B cell (primary cell): ENCODE measurements at regions not wholly inside any gene's neighbourhood (a gene's known extent, or its start where the extent isn't known, plus 50 kb on each side); places are given as distances from the start of the nearest gene placed in this dataset.

Source experiments
- ATAC-seq: fragments of 200-7000 bp; cut with Tn5 transposase; one replicate; pipeline ENCODE4 v1.10.0; 2021; ENCODE audit warnings: low read depth, mild to moderate bottlenecking, moderate number of reproducible peaks, moderate library complexity
- CTCF ChIA-PET: fragments of 350-600 bp; sonication (Branson Sonifier 250); formaldehyde crosslinking; loops from one replicate; lab custom pipeline; 2021; ENCODE audit warnings: antibody characterized with exemption, inconsistent platforms; lab: Charles Lee
- POLR2A ChIA-PET: fragments of 350-600 bp; sonication (Branson Sonifier 250); formaldehyde crosslinking; loops from one replicate; lab custom pipeline; 2021; ENCODE audit warnings: antibody characterized with exemption; lab: Charles Lee
- DNase-seq: peaks from one replicate; pipeline ENCODE4 v3.0.0; 2013
- H2AFZ ChIP-seq: 2 replicates; pipeline ENCODE4 v1.6.1; 2012; ENCODE audit warnings: mild to moderate bottlenecking, low read depth, low read length; ENCODE audit not compliant: insufficient read depth, poor library complexity, severe bottlenecking
- H3K27ac ChIP-seq, 2 donors: 1 replicate in 1 of 2; 2 replicates in 1 of 2; pipeline ENCODE4 v1.5.1; 2012 to 2013; ENCODE audit warnings: low read length in 2 of 2, mild to moderate bottlenecking in 2 of 2, moderate library complexity in 1 of 2
- H3K27me3 ChIP-seq, 4 experiments: fragments of 200-600 bp in 1 of 4; sonication (generic) in 1 of 4; replicated peaks in 1 of 4; 1 replicate in 2 of 4; 2 replicates in 2 of 4; pipeline versions ENCODE4 v1.6.1 to v1.7.0; 2013 to 2016; ENCODE audit warnings: low read length in 3 of 4, mild to moderate bottlenecking in 2 of 4, mixed read lengths in 1 of 4, moderate library complexity in 1 of 4; ENCODE audit not compliant: insufficient read depth in 4 of 4, control insufficient read depth in 3 of 4; ENCODE audit errors: control extremely low read depth in 1 of 4
- H3K36me3 ChIP-seq, 2 experiments: replicated peaks in 1 of 2; 1 replicate in 1 of 2; 2 replicates in 1 of 2; pipeline versions ENCODE4 v1.6.1 to v1.7.1; 2013; ENCODE audit warnings: low read length in 1 of 2; ENCODE audit not compliant: insufficient read depth in 2 of 2, control insufficient read depth in 1 of 2; ENCODE audit errors: control extremely low read depth in 1 of 2, extremely low read depth in 1 of 2
- H3K4me1 ChIP-seq, 2 donors: fragments of 200-600 bp in 1 of 2; sonication (generic) in 1 of 2; 1 replicate in 1 of 2; 2 replicates in 1 of 2; pipeline versions ENCODE4 v1.5.1 to v1.6.1; 2013 to 2017; ENCODE audit warnings: low read length in 2 of 2; ENCODE audit not compliant: control insufficient read depth in 2 of 2, insufficient read depth in 2 of 2
- H3K4me2 ChIP-seq: replicated peaks from 2 replicates; pipeline ENCODE3; 2012; ENCODE audit warnings: mild to moderate bottlenecking, low read depth, low read length; ENCODE audit not compliant: poor library complexity, severe bottlenecking
- H3K4me3 ChIP-seq, 5 experiments: fragments of 200-600 bp in 1 of 5; sonication (generic) in 1 of 5; 1 replicate in 3 of 5; 2 replicates in 2 of 5; pipeline versions ENCODE4 v1.5.1 to v1.7.0; 2011 to 2016; ENCODE audit warnings: low read length in 4 of 5, mild to moderate bottlenecking in 4 of 5, low read depth in 2 of 5, control low read depth in 1 of 5, moderate library complexity in 1 of 5; ENCODE audit not compliant: insufficient read depth in 1 of 5; ENCODE audit errors: control extremely low read depth in 1 of 5, extremely low read depth in 1 of 5
- H3K79me2 ChIP-seq: fragments of 200-600 bp; sonication (generic); one replicate; pipeline ENCODE4 v1.6.0; 2016; ENCODE audit warnings: low read length; ENCODE audit not compliant: control insufficient read depth, insufficient read depth
- H3K9ac ChIP-seq: fragments of 200-600 bp; sonication (generic); 2 replicates; pipeline ENCODE4 v1.6.1; 2017; ENCODE audit warnings: mild to moderate bottlenecking, low read length, moderate library complexity
- H3K9me3 ChIP-seq, 3 donors: one replicate each; pipeline versions ENCODE4 v1.6.1 to v1.7.1; 2013; ENCODE audit warnings: low read length in 2 of 3; ENCODE audit not compliant: control insufficient read depth in 2 of 3, insufficient read depth in 1 of 3; ENCODE audit errors: control extremely low read depth in 1 of 3
- H4K20me1 ChIP-seq: 2 replicates; pipeline ENCODE4 v1.6.0; 2012; ENCODE audit warnings: mild to moderate bottlenecking, low read length; ENCODE audit not compliant: insufficient read depth, control insufficient read depth, poor library complexity, severe bottlenecking
- H3K27ac Mint-ChIP-seq: one replicate; pipeline ENCODE4 v1.8.0; 2021; ENCODE audit warnings: mixed read lengths
- H3K27me3 Mint-ChIP-seq: one replicate; pipeline ENCODE4 v1.8.0; 2021; ENCODE audit warnings: mixed read lengths
- H3K4me1 Mint-ChIP-seq: one replicate; pipeline ENCODE4 v1.8.0; 2021; ENCODE audit warnings: mixed read lengths
- H3K4me3 Mint-ChIP-seq: one replicate; pipeline ENCODE4 v1.8.0; 2021; ENCODE audit warnings: mixed read lengths
- H3K9me3 Mint-ChIP-seq: one replicate; pipeline ENCODE4 v1.8.0; 2022; ENCODE audit warnings: mixed read lengths; ENCODE audit not compliant: insufficient read depth
- EZH2 ChIP-seq: IDR thresholded peaks from 2 replicates; pipeline ENCODE4 v1.6.1; 2012; ENCODE audit warnings: borderline replicate concordance, low read depth, mild to moderate bottlenecking, moderate library complexity, low read length; ENCODE audit not compliant: insufficient read depth, poor library complexity, severe bottlenecking
- WGBS: methylation state at CpG from one replicate; pipeline ENCODE4 v1.1.5; 2013; ENCODE audit warnings: missing lambda C conversion rate; ENCODE audit not compliant: insufficient coverage; 5-methylcytosine and 5-hydroxymethylcytosine counted together
- intact Hi-C: fragments of 100-400 bp; cut with micrococcal nuclease; formaldehyde crosslinking; loops from one replicate; pipeline ENCODE4 v1.10.0; 2022
- TF ChIP-seq, protein P1 (sequence below): fragments of 200-600 bp; IDR thresholded peaks from one replicate; pipeline ENCODE4 v1.8.0; 2022; ENCODE audit warnings: antibody characterized with exemption, mild to moderate bottlenecking

- Mint-ChIP-seq H3K9me3 (peaks cover 2% of the 10 kb centered on the region), H3K4me1 (no peaks in the 10 kb centered on the region), H3K27ac (no peak overlapping the region), H3K4me3 (no peak overlapping the region), H3K27me3 (no peaks in the 10 kb centered on the region)
- Histone ChIP-seq H3K27ac (no peak overlapping the region), H3K79me2 (no peaks in the 10 kb centered on the region), H3K27me3 (no peaks in the 10 kb centered on the region), H3K9ac (no peak overlapping the region), H3K4me3 (no peak overlapping the region), H2AFZ (no peak overlapping the region), H3K9me3 (peaks cover 0 to 3% (median 0%) of the 10 kb centered on the region in 3 donors), H4K20me1 (no peaks in the 10 kb centered on the region), H3K36me3 (no peaks in the 10 kb centered on the region), H3K4me2 (no peak overlapping the region), H3K4me1 (no peaks in the 10 kb centered on the region)
- ChIA-PET POLR2A (no interaction called here), CTCF (no interaction called here)
- 100% methylated on average over 2 of the region's 6 CpGs for WGBS
- ATAC-seq = no peak
- intact Hi-C loops = no loop called here
- TF ChIP-seq, protein P1, sequence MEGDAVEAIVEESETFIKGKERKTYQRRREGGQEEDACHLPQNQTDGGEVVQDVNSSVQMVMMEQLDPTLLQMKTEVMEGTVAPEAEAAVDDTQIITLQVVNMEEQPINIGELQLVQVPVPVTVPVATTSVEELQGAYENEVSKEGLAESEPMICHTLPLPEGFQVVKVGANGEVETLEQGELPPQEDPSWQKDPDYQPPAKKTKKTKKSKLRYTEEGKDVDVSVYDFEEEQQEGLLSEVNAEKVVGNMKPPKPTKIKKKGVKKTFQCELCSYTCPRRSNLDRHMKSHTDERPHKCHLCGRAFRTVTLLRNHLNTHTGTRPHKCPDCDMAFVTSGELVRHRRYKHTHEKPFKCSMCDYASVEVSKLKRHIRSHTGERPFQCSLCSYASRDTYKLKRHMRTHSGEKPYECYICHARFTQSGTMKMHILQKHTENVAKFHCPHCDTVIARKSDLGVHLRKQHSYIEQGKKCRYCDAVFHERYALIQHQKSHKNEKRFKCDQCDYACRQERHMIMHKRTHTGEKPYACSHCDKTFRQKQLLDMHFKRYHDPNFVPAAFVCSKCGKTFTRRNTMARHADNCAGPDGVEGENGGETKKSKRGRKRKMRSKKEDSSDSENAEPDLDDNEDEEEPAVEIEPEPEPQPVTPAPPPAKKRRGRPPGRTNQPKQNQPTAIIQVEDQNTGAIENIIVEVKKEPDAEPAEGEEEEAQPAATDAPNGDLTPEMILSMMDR = no peak
- no peak for TF ChIP-seq EZH2
- DNase-seq = no peak
Measured at GRCh38 chr1:191865479-191865878, 292.8 kb upstream of the RGS18 start.

- no peak overlapping the region for H3K27ac Mint-ChIP-seq
- Histone ChIP-seq H3K4me1 (no peaks in the 10 kb centered on the region), H3K9me3 (no peaks in the 10 kb centered on the region), H3K4me3 (no peak overlapping the region), H3K4me2 (no peak overlapping the region), H3K36me3 (no peaks in the 10 kb centered on the region), H4K20me1 (no peaks in the 10 kb centered on the region), H3K9ac (no peak overlapping the region), H3K27ac (no peak overlapping the region), H2AFZ (no peak overlapping the region), H3K79me2 (no peaks in the 10 kb centered on the region), H3K27me3 (no peaks in the 10 kb centered on the region)
- H3K27me3 Mint-ChIP-seq = no peaks in the 10 kb centered on the region
- DNase-seq (no peak), ATAC-seq (no peak)
- no peak for TF ChIP-seq EZH2
- TF ChIP-seq, protein P1 = no peak
- WGBS = no CpG with 5 or more reads among the region's 2 CpGs
- ChIA-PET CTCF (no interaction called here), POLR2A (no interaction called here)
- H3K9me3 Mint-ChIP-seq = peaks cover 2% of the 10 kb centered on the region
- no peaks in the 10 kb centered on the region for H3K4me1 Mint-ChIP-seq
- intact Hi-C loops = no loop called here
- H3K4me3 Mint-ChIP-seq = no peak overlapping the region
Measured at GRCh38 chr1:191866155-191866554, 292.1 kb upstream of the RGS18 start.
